SK-N-SH treated with all-trans-retinoic acid at 6 μM for 48 hours (cell line): ENCODE measurements at regions not wholly inside any gene's neighbourhood (a gene's known extent, or its start where the extent isn't known, plus 50 kb on each side); places are given as distances from the start of the nearest gene placed in this dataset.

ENCODE experiments used
- ARNTL ChIP-seq: fragments of 450-650 bp; formaldehyde crosslinking; IDR thresholded peaks from 2 replicates; pipeline ENCODE4 v1.5.0; 2020; ENCODE audit warnings: low read depth, mild to moderate bottlenecking, moderate library complexity, borderline replicate concordance
- OSR1 ChIP-seq: fragments of 250-450 bp; sonication (Bioruptor Pico); IDR thresholded peaks from 2 replicates; pipeline ENCODE4 v1.8.0; 2022; ENCODE audit warnings: moderate library complexity, mild to moderate bottlenecking, inconsistent platforms

GRCh38 chrX:20517565-20517964, 250.9 kb upstream of the RPS6KA3 start:
- TF ChIP-seq ARNTL (CRISPR knock-in tag) (no peak), OSR1 (CRISPR knock-in tag) (no peak)
